ENCODE measurements at regions not wholly inside any gene's neighbourhood (a gene's known extent, or its start where the extent isn't known, plus 50 kb on each side); places are given as distances from the start of the nearest gene placed in this dataset.

GRCh38 chr12:85374981-85375380 lies 95.0 kb downstream of the ALX1 start:
- TF ChIP-seq CTCF (IDR thresholded peaks at IDR 0.05; ENCODE audit: low read length) (no peak), EZH2 (IDR thresholded peaks at IDR 0.05; ENCODE audit: borderline replicate concordance, low read length) (no peak)
